ENCODE measurements at regions not wholly inside any gene's neighbourhood (a gene's known extent, or its start where the extent isn't known, plus 50 kb on each side); places are given as distances from the start of the nearest gene placed in this dataset.

GRCh38 chr17:54754560-54754959 is 146.1 kb upstream of the TOM1L1 start:
- TF ChIP-seq, protein P1, sequence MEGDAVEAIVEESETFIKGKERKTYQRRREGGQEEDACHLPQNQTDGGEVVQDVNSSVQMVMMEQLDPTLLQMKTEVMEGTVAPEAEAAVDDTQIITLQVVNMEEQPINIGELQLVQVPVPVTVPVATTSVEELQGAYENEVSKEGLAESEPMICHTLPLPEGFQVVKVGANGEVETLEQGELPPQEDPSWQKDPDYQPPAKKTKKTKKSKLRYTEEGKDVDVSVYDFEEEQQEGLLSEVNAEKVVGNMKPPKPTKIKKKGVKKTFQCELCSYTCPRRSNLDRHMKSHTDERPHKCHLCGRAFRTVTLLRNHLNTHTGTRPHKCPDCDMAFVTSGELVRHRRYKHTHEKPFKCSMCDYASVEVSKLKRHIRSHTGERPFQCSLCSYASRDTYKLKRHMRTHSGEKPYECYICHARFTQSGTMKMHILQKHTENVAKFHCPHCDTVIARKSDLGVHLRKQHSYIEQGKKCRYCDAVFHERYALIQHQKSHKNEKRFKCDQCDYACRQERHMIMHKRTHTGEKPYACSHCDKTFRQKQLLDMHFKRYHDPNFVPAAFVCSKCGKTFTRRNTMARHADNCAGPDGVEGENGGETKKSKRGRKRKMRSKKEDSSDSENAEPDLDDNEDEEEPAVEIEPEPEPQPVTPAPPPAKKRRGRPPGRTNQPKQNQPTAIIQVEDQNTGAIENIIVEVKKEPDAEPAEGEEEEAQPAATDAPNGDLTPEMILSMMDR (IDR thresholded peaks at IDR 0.05; ENCODE audit: insufficient read depth, low read length, poor library complexity, severe bottlenecking), result peak; percentile 42
- no peak for TF ChIP-seq EZH2phosphoT487 (conservative IDR thresholded peaks at IDR 0.05; ENCODE audit: low read length)
